Fibroblast of skin of abdomen (primary cell): ENCODE measurements at regions not wholly inside any gene's neighbourhood (a gene's known extent, or its start where the extent isn't known, plus 50 kb on each side); places are given as distances from the start of the nearest gene placed in this dataset.
"Not testable (repeated sequence)": the region's sequence is repeated elsewhere in the genome, so short reads cannot be mapped to it uniquely, and the experiment has no call there.

Experiments used
- DNase-seq: peaks from one replicate; pipeline ENCODE4 v3.0.0-alpha.2; 2013

DNA sequence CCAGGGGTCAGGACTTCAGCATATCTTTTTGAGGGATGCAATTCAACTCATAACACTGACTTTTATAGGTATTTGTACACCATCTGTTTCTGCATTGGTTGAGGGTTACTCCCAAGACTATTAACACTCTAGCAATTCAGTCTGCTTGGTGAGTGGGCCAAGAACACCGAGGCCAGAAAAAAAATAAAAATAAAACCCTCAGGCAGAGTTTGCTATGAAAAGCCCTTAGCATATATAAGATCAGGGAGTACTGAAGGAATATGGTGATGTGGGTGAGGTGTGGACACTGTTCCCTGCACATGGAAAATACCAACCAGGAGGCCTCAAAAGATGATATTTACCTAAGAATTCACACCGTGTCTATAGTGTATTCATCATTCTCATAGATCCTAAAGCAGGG, 383.2 kb upstream of the UBE2E3 start:
- no peak for DNase-seq

GRCh38 chr2:180596453-180596852, 384.0 kb upstream of the UBE2E3 start:
- no peak for DNase-seq

- no peak for DNase-seq
These were observed 388.5 kb upstream of the UBE2E3 start for GRCh38 chr2:180591947-180592346.

DNA sequence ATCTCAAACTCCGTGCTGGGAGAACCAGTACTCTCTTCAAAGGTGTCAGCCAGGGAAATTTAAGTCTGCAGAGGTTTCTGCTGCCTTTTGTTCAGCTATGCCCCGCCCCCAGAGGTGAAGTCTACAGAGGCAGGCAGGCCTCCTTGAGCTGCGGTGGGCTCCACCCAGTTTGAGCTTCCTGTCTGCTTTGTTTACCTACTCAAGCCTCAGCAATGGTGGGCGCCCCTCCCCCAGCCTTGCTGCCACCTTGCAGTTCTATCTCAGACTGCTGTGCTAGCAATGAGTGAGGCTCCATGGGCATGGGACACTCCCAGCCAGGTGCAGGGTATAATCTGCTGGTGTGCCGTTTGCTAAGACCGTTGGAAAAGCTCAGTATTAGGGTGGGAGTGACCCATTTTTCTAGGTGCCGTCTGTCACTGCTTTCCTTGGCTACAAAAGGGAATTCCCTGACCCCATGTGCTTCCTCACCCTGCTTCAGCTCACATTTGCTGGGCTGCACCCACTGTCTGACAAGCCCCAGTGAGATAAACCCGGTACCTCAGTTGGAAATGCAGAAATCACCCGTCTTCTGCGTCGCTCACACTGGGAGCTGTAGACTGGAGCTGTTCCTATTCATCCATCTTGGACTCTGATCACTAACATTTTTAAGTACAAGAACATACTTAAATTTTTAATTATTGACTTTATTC, 389.2 kb upstream of the UBE2E3 start:
- DNase-seq: not testable (repeated sequence)

DNA sequence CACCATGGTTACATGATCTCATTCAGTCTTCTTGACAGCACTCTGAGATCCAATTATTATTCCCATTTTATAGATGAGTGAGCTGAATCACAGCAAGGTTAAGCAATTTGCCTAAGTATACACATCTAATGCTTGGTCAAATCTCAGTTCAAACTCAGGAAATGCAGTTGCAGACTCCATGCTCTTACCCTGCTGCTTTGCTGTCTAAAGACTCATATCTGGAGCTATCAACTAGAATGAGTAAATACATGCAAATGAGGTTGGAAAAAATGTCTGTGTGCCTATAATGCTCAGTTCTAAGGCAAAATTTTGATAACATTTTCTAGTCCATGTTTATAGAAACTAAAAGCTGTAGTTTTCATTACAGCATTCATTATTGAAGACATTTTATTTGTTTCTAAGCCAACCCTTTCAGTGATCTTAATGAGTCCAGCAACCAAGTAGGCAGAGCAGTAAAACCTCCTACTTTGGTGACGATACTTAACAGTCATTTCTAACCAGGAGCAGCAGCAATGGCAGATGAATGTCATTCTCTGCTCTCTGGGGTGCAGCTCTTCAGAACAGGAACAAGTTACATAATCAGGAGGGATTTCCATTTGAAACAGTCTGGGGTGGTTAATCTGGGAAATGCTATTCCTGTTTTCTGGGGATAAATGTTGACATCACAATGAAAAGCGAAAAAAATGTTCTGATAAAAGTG, 396.8 kb upstream of the UBE2E3 start:
- DNase-seq: no peak

GRCh38 chr2:180579388-180579787, 401.0 kb upstream of the UBE2E3 start:
- no peak for DNase-seq

DNA sequence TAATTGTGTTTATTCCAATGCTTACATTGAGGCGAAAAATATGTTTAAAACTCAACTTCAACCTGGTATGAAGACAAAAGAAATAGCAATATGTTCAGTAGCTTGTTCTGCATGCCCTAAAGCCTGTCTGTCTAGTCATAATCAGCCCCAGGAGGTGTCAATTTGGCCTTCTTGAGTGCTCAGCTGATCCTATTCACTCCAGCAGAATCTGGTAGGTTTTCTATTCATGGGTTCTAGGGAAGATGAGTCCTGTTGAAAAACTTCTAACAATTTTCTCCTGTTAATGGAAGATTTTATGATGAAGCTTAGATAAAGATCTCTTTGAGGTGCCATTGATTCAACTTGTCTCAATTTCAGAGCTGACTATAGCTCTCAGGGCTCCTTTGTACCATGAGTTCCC, 402.0 kb upstream of the UBE2E3 start:
- DNase-seq: no peak

GRCh38 chr2:180577567-180577966, 402.8 kb upstream of the UBE2E3 start:
- DNase-seq: no peak

DNA sequence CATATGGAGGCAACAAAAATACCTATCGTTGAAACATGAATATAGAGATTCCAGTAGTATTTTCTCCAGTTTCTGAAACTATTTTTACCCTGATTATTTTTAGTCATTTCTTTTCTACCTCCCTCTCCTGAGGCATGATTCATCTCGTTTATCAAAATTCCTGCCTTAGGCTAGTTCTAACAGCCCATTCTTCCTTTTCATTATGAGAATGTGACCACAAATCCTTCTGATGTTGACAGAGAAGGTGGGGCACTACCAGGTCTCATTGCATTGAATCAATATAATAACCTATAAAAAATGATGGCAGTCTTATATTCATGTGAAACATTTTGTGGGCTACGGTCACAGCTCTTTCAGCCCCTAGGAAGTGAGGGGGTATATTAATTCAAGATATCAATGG, 406.5 kb upstream of the UBE2E3 start:
- peak; percentile 19 for DNase-seq

DNA sequence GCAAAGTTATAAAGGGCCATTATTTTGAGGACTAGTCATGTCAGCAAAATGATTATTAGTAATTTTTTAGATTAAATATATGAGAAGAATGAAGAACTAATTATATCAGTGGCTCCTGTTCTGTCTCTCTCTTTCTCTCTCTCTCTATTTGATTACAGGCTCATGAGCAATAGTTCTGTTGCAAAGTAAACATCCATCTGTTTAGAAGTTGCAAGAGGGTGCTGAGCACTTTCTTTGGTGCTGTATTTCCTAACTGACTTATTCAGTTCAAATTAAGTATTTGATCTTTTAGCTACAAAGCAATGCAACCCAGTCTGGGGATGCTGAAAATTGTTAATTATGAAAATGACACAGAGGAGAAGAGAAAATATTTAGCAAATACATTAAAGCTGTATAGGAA, 408.1 kb upstream of the UBE2E3 start:
- no peak for DNase-seq

- peak; percentile 85 for DNase-seq
These were observed 408.8 kb upstream of the UBE2E3 start for GRCh38 chr2:180571559-180571958.

- DNase-seq: peak; percentile 37
These were observed 409.5 kb upstream of the UBE2E3 start for GRCh38 chr2:180570864-180571263.

DNA sequence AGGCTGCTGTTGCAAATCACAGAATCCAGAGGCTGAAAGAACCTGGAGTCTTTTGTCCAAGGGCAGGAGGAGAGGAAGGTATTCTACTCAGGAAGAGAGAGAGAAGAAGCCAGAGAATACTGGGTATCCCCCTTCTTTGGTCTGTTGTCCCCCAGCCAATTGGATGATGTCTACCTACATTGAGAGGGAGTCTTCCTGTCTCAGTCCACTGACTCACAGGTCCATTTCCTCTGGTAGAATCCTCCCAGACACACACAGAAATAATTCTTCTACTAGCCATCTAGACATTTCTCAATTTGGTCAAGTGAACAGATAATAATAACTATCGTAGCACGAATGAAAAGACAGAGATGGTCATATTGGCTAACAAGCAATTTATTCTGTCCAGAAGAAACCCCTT, 416.4 kb upstream of the UBE2E3 start:
- no peak for DNase-seq

DNA sequence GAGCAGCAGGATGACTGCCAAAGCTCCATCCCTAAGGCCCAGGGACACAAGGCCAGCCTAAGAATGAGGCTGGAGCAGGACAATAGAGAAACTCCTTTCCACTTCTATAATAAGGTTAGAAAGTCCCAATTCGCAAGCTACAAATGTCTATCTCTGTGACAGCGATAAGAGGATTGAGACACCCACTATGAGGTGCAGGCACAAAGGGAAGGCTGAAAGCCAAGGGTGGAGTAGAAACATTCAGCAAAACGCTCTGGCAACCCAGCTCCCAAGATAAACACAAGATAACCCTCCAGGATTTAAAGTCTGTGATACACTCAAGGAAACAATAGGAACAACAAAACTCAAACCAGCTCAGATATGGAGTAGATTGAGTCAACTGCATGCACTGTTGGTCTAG, 418.0 kb upstream of the UBE2E3 start:
- no peak for DNase-seq

- DNase-seq: peak; percentile 22
These were observed 420.6 kb upstream of the UBE2E3 start for GRCh38 chr2:180559771-180560170.

GRCh38 chr2:180559038-180559437, 421.4 kb upstream of the UBE2E3 start:
- DNase-seq: no peak

DNA sequence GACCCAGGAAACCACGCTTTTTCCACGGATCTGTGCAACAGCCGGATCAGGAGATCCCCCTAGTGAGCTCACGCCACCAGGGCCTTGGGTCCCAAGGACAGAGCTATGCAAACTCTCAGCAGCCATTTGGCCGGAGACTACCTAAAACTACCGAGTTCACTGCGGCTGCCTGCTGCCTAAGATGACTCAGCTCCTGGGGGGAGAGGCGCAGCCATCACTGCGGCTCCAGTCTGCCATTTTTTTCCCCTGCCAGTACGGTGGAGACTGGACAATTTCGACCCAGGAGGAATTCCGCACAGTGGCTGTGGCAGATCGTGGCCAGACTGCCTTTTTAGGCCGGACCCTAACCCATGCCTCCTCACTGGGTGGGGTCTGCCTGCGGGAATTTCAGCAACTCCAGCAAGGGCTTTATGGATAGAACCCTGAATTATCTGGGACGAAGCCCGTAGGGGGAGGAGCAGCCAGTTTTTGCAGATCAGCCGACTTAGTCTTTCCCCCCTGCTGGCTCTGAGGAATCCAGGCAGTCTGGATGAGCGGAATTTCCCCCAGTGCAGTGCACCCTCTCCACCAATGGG, 424.9 kb upstream of the UBE2E3 start:
- no peak for DNase-seq

DNA sequence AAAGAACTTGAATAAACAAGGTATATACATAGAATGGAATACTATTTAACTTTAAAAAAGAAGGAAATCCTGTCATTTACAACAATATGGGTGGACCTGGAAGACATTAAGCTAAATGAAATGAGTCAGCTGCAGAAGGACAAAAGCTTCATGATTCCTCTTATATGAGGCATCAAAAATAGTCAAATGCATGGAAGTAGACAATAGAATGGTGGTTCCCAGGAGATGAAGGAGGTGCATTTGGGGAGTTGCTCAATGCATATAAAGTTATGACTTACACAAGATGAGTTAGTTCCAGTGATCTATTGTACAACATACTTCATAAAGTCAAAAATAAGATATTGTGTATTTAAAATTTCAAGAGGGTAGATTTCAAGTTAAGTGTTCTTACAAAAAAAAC, 426.1 kb upstream of the UBE2E3 start:
- no peak for DNase-seq

DNA sequence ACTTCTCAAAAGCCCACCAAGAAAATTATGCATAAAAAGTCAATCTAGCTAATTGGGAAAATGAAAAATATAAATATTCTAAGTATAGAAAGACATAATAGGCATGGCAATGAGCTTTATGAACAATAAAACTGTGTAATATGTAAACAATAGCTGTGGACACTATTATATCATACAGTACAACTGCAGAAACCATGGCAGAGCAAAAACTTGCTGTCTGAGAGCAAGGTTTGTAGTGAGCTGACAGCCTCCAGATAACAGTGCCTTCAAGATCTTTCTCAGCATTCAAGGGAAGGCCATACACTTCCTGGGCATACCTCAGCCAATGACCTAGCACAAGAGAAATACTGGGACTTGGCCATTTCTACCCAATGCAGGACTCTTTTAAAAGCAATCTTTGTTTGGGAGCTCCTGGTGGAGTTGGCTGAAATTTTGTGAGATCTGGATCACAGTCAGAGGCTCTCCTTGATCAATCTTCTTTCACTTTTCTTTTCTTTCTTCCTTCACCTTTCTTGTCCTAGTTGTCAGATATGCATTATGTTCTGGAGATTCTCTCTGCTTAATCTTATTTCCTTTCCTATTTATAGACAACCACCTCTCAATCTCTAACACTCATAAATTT, 427.2 kb upstream of the UBE2E3 start:
- no peak for DNase-seq

DNA sequence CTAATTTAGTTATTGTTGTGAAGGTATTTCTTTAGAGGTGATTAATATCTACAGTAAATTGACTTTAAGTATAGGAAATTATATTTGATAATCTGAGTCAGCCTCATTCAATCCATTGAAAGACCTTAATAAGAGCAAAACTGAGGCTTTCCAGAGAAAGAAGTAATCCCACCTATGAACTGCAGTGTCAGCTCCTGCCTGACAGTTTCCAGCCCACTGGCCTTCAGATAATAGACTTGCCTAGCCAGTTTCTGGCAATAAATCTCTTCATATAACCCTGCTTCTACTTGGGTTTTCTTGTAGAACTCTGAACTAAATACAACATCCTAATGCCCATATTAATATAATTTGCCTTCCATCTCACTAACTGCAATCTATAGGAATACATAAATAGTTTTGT, 437.9 kb upstream of the UBE2E3 start:
- DNase-seq: no peak

GRCh38 chr2:180540761-180541160, 439.6 kb upstream of the UBE2E3 start:
- DNase-seq: no peak

- DNase-seq: no peak
These were observed 440.9 kb upstream of the UBE2E3 start for GRCh38 chr2:180539541-180539940.

GRCh38 chr2:180535289-180535688, 445.1 kb upstream of the UBE2E3 start:
- no peak for DNase-seq

GRCh38 chr2:180531787-180532186, 448.6 kb upstream of the UBE2E3 start:
- DNase-seq: not testable (repeated sequence)
